ENCODE measurements at regions not wholly inside any gene's neighbourhood (a gene's known extent, or its start where the extent isn't known, plus 50 kb on each side); places are given as distances from the start of the nearest gene placed in this dataset.

GRCh38 chr1:193365966-193366365 lies 179.6 kb upstream of the B3GALT2 start:
- TF ChIP-seq POLR2A (IDR thresholded peaks at IDR 0.05) (no peak), CTCF (IDR thresholded peaks at IDR 0.05) (no peak)

Measured in heart left ventricle (tissue), 13 donors.